ENCODE measurements at regions not wholly inside any gene's neighbourhood (a gene's known extent, or its start where the extent isn't known, plus 50 kb on each side); places are given as distances from the start of the nearest gene placed in this dataset.
"Not testable (repeated sequence)": the region's sequence is repeated elsewhere in the genome, so short reads cannot be mapped to it uniquely, and the experiment has no call there.

DNA sequence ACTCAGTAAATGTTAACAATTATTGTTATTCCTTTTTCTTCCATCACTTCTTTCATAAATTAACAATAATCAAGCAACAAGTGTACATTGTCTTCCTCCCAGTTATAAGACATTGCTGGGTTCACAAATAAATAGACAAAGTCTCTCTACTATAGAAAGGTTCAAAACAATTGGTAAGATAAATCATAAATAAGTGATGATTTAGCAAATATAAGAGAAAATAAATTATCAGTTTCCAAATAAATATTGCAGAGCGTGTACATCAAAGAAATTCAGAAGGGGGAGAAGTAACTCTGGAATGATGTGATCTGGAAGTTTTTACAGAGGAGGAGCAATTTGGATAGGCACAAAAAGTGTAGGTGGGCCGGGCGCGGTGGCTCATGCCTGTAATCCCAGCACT lies 114.2 kb downstream of the BASP1 start:
- no peak for DNase-seq (ENCODE audit: insufficient read length, low spot score, missing footprints)
- H3K4me3 ChIP-seq (ENCODE audit: insufficient read depth, low read length): no peak overlapping the region
- no peaks in the 10 kb centered on the region for H3K79me2 ChIP-seq (ENCODE audit: insufficient read depth, low read length)
- no peaks in the 10 kb centered on the region for H3K36me3 ChIP-seq (ENCODE audit: insufficient read depth, low read length)
- no peaks in the 10 kb centered on the region for H3K4me1 ChIP-seq (ENCODE audit: insufficient read depth, low read length)
- H3K4me2 ChIP-seq (ENCODE audit: insufficient read depth, low read length): no peak overlapping the region
- no peaks in the 10 kb centered on the region for H3K9me3 ChIP-seq (ENCODE audit: low read depth, low read length)
- H3K27ac ChIP-seq (ENCODE audit: low read depth, low read length): no peak overlapping the region
- peaks cover 5% of the 10 kb centered on the region for H3K27me3 ChIP-seq (ENCODE audit: insufficient read depth, low read length)
- H2AFZ ChIP-seq (ENCODE audit: low read length): no peak overlapping the region
- no peaks in the 10 kb centered on the region for H4K20me1 ChIP-seq (ENCODE audit: insufficient read depth, low read length)
- no peak for TF ChIP-seq CTCF (IDR thresholded peaks at IDR 0.05; ENCODE audit: extremely low read depth, low read depth, low read length)

DNA sequence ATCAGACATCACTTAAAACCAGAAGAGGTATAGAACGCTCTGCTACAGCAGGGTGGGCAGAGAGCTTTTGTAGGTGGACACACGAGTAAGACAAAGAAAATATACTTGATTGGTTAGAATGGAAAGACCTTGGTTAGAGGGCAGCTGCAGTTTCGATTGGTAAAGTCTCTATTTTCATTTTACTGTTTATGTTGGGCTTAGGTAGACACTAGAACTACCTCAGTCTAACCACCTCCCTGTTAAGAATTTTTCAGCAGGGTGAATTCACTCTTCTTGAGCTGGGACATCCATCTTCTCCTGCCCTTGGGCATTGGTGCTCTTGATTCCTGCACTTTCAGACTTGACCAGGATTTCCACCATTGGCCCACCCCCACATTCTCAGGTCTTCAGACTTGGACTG lies 116.3 kb downstream of the BASP1 start:
- H4K20me1 ChIP-seq (ENCODE audit: insufficient read depth, low read length): no peaks in the 10 kb centered on the region
- no peaks in the 10 kb centered on the region for H3K9me3 ChIP-seq (ENCODE audit: low read depth, low read length)
- H3K4me2 ChIP-seq (ENCODE audit: insufficient read depth, low read length): no peak overlapping the region
- no peak overlapping the region for H3K4me3 ChIP-seq (ENCODE audit: insufficient read depth, low read length)
- no peak overlapping the region for H2AFZ ChIP-seq (ENCODE audit: low read length)
- H3K27me3 ChIP-seq (ENCODE audit: insufficient read depth, low read length): peaks cover 2% of the 10 kb centered on the region
- H3K79me2 ChIP-seq (ENCODE audit: insufficient read depth, low read length): no peaks in the 10 kb centered on the region
- no peaks in the 10 kb centered on the region for H3K4me1 ChIP-seq (ENCODE audit: insufficient read depth, low read length)
- H3K27ac ChIP-seq (ENCODE audit: low read depth, low read length): no peak overlapping the region
- DNase-seq (ENCODE audit: insufficient read length, low spot score, missing footprints): no peak
- no peaks in the 10 kb centered on the region for H3K36me3 ChIP-seq (ENCODE audit: insufficient read depth, low read length)
- no peak for TF ChIP-seq CTCF (IDR thresholded peaks at IDR 0.05; ENCODE audit: extremely low read depth, low read depth, low read length)

DNA sequence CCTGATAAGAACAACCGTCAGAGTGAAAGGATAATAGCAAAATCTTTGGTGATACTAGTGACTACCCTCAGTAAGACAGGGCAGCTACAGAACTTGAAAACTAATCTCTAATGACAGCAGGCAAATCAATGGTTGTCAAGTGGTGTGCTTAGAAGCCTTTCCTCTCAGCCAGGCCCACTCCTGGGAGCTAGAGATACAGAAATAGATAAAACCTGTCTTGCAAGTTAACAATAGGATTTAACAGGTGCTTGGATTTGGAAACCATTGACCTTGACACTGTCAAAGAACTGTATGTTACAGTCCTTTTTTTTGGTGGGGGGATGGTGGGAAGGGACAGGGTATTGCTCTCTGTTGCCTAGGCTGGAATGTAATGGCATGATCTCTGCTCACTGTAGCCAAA lies 118.6 kb downstream of the BASP1 start:
- TF ChIP-seq CTCF (IDR thresholded peaks at IDR 0.05; ENCODE audit: extremely low read depth, low read depth, low read length): no peak
- Histone ChIP-seq H3K79me2 (ENCODE audit: insufficient read depth, low read length) (no peaks in the 10 kb centered on the region), H3K4me3 (ENCODE audit: insufficient read depth, low read length) (no peak overlapping the region), H3K4me1 (ENCODE audit: insufficient read depth, low read length) (no peaks in the 10 kb centered on the region), H3K27ac (ENCODE audit: low read depth, low read length) (no peak overlapping the region), H3K9me3 (ENCODE audit: low read depth, low read length) (no peaks in the 10 kb centered on the region), H2AFZ (ENCODE audit: low read length) (no peak overlapping the region), H3K27me3 (ENCODE audit: insufficient read depth, low read length) (peaks cover 2% of the 10 kb centered on the region), H3K36me3 (ENCODE audit: insufficient read depth, low read length) (no peaks in the 10 kb centered on the region), H3K4me2 (ENCODE audit: insufficient read depth, low read length) (no peak overlapping the region), H4K20me1 (ENCODE audit: insufficient read depth, low read length) (no peaks in the 10 kb centered on the region)
- DNase-seq (ENCODE audit: insufficient read length, low spot score, missing footprints): no peak

- H4K20me1 ChIP-seq (ENCODE audit: insufficient read depth, low read length); H3K4me2 ChIP-seq (ENCODE audit: insufficient read depth, low read length); H3K4me3 ChIP-seq (ENCODE audit: insufficient read depth, low read length); DNase-seq (ENCODE audit: insufficient read length, low spot score, missing footprints); H3K79me2 ChIP-seq (ENCODE audit: insufficient read depth, low read length); H3K9me3 ChIP-seq (ENCODE audit: low read depth, low read length); H3K4me1 ChIP-seq (ENCODE audit: insufficient read depth, low read length); H2AFZ ChIP-seq (ENCODE audit: low read length); H3K27me3 ChIP-seq (ENCODE audit: insufficient read depth, low read length); H3K27ac ChIP-seq (ENCODE audit: low read depth, low read length); H3K36me3 ChIP-seq (ENCODE audit: insufficient read depth, low read length): not testable (repeated sequence)
Observed at GRCh38 chr5:17336723-17337122, 119.3 kb downstream of the BASP1 start.

DNA sequence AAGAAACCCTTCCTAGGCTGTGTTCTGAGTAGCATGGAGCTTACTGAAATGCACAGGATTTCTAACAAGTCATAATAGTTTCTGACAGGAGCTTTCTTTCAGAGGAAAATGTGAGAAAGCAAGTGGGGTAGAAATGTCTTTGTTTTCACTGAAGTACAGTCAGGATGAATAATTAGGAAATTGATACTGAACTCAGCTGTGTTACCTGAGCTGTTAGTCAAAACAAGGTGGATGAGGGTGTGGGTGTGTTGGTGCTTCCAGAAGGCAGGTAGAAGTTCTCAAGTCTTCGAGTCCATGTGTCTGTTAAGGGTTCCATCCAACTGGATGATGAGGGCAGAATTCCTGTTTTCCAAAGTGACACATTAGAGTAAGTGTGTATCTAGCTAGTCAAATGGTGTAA lies 122.4 kb downstream of the BASP1 start:
- Histone ChIP-seq H3K79me2 (ENCODE audit: insufficient read depth, low read length) (no peaks in the 10 kb centered on the region), H3K9me3 (ENCODE audit: low read depth, low read length) (no peaks in the 10 kb centered on the region), H3K27me3 (ENCODE audit: insufficient read depth, low read length) (peaks cover 2% of the 10 kb centered on the region), H2AFZ (ENCODE audit: low read length) (no peak overlapping the region), H3K27ac (ENCODE audit: low read depth, low read length) (no peak overlapping the region), H3K4me3 (ENCODE audit: insufficient read depth, low read length) (no peak overlapping the region), H3K4me2 (ENCODE audit: insufficient read depth, low read length) (no peak overlapping the region), H4K20me1 (ENCODE audit: insufficient read depth, low read length) (no peaks in the 10 kb centered on the region), H3K36me3 (ENCODE audit: insufficient read depth, low read length) (no peaks in the 10 kb centered on the region), H3K4me1 (ENCODE audit: insufficient read depth, low read length) (peaks cover 6% of the 10 kb centered on the region)
- no peak for TF ChIP-seq CTCF (IDR thresholded peaks at IDR 0.05; ENCODE audit: extremely low read depth, low read depth, low read length)
- DNase-seq (ENCODE audit: insufficient read length, low spot score, missing footprints): no peak
